HG03039 (cell line): ENCODE measurements at regions not wholly inside any gene's neighbourhood (a gene's known extent, or its start where the extent isn't known, plus 50 kb on each side); places are given as distances from the start of the nearest gene placed in this dataset.
"Not testable (repeated sequence)": the region's sequence is repeated elsewhere in the genome, so short reads cannot be mapped to it uniquely, and the experiment has no call there.

ENCODE experiments used
- ATAC-seq: cut with Tn5 transposase; IDR thresholded peaks from one replicate; pipeline ENCODE4 v1.9.1; 2021; ENCODE audit warnings: mild to moderate bottlenecking, moderate library complexity; ENCODE audit not compliant: unreplicated experiment

DNA sequence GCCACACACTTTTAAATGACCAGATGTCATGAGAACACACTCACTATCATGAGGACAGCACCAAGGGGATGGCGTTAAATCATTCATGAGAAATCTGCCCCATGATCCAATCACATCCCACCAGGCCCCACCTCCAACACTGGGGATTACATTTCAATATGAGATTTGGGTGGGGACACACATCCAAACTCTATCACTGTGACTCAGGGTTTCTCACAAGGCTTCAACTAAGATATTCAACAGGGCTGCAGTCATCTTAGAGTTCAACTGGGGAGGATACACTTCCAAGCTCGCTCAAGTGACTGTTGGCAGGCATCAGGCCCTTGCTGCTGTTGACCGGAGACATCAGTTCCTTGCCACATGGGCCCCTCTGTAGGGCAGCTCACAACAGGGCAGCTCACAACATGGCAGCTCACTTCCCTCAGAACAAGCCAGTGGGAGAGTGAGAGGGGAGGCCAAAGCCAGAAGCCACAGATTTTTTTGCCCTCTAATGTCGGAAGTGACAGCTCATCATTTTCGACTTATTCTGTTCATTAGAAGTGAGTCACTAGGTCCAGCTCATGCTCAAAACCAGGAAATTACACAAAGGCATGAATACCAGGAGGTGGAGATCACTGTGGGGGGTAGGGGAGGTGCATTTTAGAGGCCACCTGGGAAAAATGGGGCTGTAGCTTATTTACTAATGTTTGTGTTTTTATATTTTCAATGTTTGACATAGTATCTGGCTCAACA lies 50.8 kb upstream of the PTHLH start:
- ATAC-seq: no peak

DNA sequence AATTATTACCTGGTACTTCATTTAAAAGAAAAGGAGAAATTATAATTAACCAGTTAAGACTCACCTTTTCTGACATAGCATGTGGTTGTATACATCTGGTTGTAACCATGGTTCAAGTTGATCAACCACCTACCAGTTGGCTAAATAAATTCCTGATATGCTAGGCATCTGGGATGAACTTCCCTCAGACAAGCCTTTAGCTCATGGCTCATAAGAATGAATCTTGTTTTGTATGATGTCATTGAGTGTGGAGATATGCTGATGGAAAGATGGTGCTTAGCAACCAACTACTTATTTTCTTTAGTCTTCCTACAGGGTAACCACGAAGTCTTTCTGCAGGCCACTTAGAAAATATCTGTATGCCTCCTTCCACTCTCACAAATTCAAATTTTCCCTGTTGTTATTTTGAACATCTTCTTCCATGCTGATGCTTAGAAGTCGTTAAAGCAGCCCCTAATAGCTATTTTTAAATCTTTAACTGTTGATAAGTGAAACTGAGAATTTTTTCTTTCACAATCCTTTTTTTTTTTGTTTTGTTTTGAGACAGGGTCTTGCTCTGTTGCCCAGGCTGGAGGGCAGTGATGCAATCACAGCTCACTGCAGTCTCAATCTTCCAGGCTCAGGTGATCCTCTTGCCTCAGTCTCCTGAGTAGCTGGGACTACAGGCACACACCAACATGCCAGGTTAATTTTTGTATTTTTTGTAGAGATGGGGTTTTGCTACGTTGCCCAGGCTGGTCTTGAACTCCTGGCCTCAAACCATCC lies 51.9 kb upstream of the PTHLH start:
- no peak for ATAC-seq

DNA sequence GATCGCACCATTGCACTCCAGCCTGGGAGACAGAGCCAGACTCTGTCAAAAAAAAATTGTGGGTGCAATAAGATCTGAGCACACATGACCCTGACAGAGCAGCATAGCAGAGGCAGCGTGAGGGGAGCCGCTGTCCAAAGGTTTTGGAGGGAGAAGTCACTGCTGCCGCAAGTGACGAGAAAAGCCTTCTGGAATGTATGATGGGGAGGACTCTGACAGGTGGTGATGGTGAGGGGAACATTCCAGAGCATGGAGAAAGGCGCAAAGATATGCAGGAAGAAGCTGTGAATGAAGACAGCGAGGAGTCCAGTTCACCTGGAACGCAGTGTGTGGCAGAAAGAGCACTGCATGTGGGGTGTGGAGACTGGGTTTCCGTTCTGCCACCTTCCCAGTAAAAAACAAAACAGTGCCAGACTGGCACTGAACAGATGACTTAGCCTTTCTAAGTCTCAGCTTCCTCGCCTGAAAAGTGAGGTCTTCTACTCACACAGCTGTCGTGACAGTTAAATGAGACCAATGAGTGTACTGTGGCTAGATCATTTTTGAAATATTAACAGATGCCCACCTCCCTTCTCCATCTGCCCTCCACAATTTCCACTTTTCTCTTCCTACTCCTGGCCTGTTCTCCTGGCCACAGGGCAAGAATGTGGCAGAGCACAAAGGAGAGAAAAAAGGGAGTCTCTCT lies 53.4 kb upstream of the PTHLH start:
- ATAC-seq: no peak

DNA sequence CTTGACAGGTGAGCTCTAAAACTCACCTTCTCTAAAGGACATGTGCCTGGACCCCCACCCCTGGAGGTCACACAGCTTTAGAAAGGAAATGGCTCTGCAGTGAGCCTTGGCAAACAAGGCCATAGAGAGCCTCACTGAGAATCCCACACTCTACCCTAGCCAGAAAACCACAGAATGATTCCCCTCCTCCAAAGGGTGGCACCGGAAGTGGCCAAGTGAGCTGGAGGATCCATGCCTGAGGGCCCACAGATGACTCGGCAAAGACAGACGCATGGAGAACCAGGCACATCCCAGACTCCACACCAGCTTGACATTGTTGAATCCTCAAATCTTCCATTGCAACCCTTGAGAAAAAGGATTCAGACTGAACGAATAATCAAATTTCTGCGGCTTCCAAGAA lies 54.2 kb upstream of the PTHLH start:
- no peak for ATAC-seq

DNA sequence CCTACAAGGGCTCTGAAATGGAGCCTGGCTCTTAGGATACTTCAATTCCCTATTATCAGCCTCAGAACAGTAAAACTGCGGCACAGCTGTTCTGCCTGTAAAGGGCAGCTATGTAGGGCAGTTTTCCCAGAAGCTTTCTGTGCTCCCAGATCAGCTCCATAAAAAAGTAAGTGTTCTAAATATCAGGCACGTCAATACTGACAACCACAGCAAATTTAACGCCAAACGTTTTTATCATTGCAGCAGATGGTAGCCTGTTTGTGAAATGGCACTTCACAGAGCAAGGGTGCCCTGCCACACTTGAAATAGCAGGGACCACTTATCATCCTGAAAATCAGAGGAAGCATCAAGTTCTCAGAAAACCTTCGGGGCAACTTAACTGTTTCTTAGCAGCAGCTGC lies 54.8 kb upstream of the PTHLH start:
- ATAC-seq: no peak

DNA sequence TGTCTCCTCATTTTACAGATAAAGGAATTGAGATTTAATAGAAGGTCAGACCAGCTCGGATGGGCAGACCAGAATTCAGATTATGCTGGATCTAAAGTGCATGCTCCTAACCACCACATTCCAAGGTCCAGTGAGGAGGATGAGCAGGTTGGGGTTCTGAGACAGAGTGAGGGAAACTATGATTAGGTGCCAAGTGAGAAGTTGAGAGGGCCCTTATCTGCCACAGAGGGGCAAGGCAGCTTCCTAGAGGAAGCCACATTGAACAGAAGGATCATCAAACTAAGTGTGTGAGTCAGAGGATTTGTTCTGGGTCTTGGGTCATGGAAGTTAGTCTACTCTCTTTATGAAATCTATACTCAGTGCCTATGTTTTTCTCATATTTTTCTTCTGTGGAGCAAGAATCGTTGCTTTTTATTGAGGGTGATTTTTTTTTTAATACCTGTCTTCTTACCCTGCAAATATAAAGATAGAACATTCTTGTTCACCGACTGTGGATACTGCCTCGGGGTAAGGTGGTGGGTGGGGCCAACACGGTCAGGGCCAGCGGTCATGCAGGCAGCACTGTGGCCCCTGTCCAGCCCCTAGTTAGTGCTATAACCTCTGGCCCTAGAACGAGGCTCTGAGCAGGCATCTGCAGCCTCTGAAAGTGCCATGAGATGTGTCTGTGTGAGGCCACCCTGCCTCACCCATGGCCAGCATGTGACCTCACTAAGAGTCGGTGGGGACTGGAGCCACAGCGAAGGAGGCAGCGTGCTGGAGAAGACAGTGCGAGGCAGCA lies 55.6 kb upstream of the PTHLH start:
- ATAC-seq: no peak

DNA sequence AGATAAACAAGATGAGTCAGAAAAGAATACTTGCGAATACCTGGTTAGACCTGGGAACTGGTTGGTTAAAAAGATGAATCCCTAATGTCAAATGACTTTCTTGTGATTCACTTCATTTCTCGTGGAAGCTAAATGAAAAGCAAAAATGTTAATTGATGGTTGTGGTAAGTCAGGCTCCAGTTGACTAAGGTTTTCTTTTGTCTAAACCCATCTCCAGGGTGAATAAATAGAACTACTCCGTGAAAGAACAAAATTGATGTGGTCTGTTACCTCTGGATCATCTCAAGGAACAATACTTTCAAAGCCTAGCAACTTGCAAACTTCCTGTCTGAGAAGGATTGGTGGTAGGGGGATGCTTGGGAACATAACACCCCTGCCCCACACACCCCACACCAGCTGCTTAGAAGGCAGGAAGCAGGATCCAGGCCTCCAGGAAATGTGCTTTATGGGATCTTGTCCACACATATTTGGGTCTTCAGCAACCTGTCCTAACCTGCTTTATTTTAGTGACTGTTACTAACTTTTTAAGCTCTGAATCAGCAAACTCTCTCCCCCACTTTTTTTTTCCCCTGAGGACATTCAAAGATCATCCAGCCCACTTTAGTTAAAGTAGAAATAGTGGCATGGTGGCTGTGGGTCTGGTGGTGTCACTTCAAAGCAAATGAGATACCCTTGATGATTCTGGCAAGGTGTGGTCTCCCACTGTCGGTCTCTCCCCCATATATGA lies 60.4 kb upstream of the PTHLH start:
- ATAC-seq: no peak

DNA sequence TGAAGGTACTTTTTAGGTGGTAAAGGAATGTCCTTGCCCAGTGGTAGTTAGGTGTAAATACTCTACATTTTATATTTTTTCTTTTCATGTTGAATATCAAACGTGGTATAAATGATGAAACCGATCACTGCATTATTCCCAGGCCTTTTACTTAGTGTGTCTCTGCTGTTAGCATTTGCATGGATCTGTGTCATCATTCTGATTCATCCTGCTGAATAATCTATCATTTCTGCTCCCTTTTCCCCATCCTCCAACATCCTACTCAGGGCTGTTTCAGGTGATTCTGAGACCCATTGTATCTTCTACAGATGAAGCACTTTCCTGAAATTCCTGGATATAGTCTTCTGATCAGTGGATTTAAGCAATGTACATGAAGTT lies 61.0 kb upstream of the PTHLH start:
- no peak for ATAC-seq

DNA sequence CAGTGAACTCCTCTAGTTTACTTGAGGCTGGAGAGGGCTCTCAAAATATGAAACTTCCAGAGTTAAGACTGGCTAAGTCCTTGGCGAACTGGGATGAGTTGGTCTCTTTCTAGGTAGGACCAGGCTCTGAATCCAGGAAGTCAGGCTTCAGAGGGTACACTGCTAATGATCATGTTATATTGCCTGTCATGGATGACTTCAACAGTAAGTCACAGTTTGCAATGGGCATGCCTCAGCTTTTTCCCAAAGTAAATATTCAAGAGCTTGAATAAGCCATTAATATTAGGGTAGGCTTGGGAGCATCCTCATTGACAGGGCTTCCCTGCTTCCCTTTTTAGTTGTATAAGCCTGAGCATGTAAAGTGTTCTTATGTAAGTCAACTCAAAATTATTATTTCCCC lies 61.7 kb upstream of the PTHLH start:
- ATAC-seq: no peak

DNA sequence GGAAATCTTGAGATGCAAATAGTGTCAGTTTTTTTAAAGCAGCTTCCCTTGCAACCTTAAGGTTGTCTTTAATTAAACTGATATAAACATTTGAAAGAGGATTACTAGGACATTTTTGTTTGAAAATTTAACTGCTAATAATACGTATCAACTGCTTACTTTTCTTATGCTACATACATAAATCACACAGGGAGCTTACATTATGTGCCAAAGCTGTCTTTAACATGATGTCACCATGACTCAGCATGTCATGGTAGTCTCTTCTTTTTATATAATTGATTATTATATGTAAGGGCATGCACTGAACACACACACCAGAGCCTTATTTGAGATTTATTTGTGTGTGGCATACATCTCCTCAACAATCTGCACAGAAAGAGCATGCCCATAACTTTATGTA lies 63.0 kb upstream of the PTHLH start:
- ATAC-seq: no peak

DNA sequence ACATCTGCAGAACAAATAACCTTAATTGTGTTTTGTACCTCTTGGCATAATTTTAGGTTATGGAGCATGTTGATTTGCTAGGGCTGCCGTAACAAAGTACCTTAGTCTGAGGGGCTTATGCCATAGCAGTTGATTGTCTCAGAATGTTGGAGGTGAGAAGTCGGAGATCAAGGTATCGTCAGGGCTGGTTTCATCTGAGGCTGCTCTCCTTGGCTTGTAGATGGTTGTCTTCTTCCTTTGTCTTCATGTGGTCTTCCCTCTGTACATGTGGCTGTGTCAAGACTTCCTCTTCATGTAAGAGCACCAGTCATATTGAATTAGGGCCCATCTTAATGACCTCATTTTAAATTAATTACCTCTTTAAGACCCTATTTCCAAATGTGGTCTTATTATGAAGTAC lies 64.4 kb upstream of the PTHLH start:
- ATAC-seq: no peak

DNA sequence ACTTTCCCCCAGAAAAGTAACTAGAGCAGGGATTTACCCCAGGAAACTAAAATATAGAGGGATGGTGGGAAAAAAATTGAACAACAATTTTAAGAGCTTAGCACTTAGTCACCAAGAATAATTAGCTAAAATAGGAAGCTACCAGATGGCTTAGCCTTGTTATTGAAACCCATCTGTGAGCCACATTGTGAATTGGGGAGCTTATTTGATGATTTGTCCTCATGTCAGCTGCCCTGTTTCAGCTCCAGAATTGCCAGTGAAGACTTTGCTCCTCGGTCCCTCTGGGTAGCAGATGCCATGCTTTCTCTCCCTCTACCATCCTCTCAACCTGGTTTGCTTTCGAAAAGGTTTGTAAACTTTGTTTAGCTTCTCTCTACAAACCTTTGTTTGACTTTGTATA lies 67.7 kb upstream of the PTHLH start:
- no peak for ATAC-seq

DNA sequence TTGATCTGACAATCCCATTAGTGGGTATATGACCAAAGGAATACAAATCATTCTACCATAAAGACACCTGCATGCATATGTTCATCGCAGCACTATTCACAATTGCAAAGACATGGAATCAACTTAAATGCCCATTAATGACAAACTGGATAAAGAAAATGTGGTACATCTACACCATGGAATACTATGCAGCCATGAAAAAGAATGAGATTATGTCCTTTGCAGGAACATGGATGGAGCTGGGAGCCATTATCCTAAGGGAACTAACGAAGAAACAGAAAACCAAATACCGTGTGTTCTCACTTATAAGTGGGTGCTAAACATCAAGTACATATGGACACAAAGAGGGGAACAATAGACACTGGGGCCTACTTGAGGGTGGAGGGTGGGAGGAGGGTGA lies 74.1 kb upstream of the PTHLH start:
- not testable (repeated sequence) for ATAC-seq

DNA sequence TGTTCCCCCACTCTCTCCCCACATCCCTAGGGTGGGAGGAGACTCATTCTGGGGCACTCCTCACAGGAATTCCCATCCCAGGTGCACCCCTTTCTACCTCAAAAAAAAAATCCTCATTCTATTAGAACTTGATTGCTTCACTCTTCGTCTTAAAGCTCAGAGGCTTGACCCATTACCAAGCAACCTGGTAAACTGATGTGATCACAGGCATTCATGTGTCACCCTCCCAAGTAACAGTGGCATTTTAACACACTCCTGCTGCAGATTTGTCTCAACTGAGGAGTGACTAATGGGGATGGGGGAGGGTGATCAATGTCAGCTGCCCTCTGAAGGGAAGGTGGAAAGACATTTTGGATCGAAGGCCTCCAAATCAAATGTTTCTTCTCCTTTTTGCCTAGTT lies 78.1 kb upstream of the PTHLH start:
- ATAC-seq: no peak

DNA sequence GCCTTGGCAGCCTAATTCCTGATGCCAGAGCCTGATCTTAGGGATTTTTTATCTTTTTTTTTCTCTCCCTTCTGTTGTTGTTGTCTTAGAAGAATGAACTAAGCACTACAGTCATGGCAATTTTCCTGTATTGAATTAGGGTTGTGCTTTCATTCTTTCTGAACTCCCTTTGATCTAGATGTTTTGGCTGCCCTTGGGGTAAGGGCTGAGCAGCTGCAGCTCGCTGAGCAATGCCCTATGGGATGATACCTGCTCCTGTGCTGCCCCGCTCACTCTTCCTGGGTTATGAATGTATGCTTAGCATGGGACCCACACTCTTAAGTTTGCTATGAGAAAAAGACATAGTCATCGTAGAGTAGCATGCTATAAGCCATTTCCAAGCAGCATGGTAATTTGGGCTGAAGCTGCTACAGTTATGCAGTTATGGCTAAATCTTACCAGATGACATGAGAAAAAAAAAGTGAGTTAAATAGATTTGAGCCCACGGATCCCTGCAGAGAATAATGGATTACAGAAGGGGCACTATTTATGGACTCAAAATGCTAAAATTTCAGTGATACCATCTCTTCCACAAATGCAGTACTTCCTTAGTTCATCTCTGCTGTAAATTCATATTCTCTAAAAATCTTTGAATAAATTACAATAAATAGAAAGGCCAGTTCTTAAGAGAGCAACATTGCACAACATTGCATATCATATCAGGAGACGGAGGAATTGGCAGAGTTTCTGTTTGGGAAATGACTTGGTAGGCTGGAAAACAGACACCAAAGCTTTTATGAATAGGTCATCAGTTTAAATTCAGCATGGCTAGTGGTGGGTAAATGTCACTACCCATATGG lies 79.2 kb upstream of the PTHLH start:
- ATAC-seq: no peak

DNA sequence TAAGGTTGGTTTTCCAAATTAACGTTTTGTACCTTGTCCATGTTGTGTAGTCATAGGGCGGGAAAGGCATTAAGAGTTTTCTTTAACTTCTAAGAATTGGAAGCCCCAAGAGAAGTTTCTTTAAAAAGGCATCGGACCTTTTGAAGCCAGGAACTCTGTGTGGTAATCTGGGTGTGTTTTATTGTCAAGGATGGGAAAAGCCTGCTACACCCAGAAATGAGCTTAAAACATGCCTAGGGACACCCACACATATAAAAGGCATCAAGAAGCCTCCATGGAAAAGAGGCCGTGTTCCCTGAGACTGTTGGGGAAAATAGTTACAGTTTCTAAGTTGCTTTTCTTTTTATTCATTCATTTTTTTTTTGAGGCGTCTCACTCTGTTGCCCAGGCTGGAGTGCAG lies 81.0 kb upstream of the PTHLH start:
- ATAC-seq: no peak

DNA sequence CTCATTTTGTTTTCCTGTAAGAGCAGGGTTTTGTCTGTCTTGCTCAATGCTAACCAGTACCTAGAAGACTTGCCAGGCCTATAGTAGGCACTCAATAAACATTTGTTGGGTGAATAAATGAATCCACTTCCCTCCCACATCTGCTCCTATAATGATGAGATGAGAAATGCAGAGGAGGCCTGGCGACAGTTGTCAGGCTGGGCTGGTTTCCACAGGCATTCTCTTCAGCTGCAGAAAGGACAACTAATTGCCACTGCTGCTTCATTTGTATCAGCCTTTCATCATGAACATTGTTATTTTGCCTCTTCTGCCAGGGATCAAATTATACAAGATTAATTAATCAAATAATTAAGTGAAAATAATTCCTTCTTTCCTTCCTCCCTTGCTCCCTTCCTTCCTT lies 82.0 kb upstream of the PTHLH start:
- ATAC-seq: no peak

DNA sequence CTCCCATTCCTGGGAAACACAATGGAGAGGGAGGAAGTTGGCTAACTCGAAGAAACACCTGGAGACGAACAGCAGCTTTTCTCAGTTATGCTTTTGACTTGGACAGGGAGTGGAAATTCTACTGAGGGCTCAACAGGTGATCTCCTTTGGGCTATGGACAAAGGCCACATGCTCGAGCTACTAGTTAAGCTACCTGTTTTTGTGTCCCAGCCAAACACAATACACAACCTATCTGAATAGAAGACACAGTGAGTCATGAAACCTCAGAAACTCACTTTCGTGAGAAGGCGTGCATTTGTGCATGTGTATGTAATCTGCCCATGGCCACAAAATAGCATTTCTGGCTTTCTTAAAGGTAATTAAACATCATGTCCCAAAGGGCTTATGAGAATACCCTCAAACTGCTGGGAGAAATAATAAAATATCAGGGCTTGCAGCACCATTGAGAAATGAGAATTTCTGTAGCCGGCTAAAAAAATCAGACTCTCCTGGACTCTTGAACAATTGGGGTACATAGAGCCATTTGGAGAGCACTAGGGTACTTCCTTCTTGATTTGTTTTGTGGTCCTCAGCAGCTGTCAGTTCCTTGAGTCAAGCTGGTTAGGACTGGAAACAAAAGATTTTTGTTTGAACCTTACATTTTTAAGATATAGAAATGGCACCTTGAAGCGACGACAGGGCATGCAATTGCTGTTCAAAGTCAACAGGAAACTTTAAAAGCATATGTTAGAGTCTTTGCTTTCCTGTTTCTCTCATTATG lies 85.5 kb upstream of the PTHLH start:
- no peak for ATAC-seq

DNA sequence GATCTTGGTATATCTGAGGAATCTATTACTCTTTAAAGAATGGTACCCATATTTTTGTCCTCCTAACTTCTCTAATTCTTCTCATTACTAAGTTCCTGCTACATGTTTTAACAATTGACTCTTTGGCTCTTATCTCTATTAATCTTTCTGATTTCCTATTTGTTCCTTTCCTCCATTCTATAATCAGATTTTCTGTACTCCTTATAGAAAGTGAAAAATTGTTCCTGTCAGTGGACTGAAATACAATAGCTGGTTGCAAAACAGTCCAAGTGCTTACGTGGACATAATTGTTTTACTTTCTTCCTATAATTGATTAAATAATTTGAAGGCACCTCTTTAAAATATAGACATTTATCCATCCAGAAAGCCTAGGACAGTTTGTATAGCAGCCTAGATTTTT lies 86.7 kb upstream of the PTHLH start:
- ATAC-seq: no peak
